ENCODE measurements at regions not wholly inside any gene's neighbourhood (a gene's known extent, or its start where the extent isn't known, plus 50 kb on each side); places are given as distances from the start of the nearest gene placed in this dataset.

GRCh38 chr10:36256948-36257356, 614.9 kb upstream of the FZD8 start:
- intact Hi-C loops (cut with micrococcal nuclease) = no loop called here
- no peaks in the 10 kb centered on the region for H3K27me3 Mint-ChIP-seq
- ChIA-PET POLR2A (no interaction called here), CTCF (no interaction called here)
- TF ChIP-seq, protein P1, sequence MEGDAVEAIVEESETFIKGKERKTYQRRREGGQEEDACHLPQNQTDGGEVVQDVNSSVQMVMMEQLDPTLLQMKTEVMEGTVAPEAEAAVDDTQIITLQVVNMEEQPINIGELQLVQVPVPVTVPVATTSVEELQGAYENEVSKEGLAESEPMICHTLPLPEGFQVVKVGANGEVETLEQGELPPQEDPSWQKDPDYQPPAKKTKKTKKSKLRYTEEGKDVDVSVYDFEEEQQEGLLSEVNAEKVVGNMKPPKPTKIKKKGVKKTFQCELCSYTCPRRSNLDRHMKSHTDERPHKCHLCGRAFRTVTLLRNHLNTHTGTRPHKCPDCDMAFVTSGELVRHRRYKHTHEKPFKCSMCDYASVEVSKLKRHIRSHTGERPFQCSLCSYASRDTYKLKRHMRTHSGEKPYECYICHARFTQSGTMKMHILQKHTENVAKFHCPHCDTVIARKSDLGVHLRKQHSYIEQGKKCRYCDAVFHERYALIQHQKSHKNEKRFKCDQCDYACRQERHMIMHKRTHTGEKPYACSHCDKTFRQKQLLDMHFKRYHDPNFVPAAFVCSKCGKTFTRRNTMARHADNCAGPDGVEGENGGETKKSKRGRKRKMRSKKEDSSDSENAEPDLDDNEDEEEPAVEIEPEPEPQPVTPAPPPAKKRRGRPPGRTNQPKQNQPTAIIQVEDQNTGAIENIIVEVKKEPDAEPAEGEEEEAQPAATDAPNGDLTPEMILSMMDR (IDR thresholded peaks at IDR 0.05) = no peak
- no peaks in the 10 kb centered on the region for H3K36me3 Mint-ChIP-seq (ENCODE audit: low read depth)
- no peak overlapping the region for H3K4me3 Mint-ChIP-seq
- H3K4me1 Mint-ChIP-seq (ENCODE audit: low read depth) = no peaks in the 10 kb centered on the region
- DNase-seq = no peak
- H3K27ac Mint-ChIP-seq = no peak overlapping the region
- peaks cover 7% of the 10 kb centered on the region for H3K9me3 Mint-ChIP-seq
- ATAC-seq = no peak

DNA sequence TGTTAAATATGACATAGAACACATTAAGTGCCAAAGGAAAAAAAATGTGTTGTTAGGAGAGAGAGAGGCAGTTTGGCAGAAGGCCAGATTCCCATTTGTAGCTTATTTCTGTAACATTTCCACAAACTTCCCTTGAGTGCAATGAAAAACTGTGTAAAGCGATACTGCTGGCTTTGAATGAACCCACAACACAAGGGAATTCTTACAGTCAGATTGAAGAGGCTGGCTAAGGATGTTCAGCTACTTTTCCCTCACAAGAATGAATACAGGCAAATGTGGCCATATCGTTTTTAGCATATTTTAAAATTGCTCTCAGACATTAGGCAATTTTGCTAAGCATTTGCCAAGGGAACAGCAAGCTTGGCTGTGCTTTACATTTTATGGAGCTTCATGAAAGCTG, 614.1 kb upstream of the FZD8 start:
- ATAC-seq = no peak
- POLR2A ChIA-PET = no interaction called here
- intact Hi-C loops (cut with micrococcal nuclease) = no loop called here

DNA sequence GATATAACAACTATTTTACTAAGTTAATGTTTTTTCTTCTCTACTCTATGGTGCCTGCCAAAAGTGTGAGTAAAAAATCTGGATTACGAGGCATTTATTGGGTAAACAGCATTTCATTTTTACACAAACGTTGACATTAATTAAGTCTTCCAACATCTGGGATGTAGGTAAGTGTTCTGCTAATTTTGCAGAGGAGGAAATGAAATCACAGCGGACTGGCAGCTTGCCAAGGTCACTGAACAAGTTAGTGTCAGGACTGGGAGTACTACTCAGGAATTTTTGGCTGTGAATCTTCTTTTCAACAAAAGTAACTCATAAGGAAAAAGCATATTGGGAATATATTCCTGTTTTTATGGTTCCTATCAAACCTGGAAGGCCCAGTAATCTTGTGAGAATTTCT, 612.1 kb upstream of the FZD8 start:
- H3K4me1 Mint-ChIP-seq (ENCODE audit: low read depth) = no peaks in the 10 kb centered on the region
- TF ChIP-seq, protein P1 (IDR thresholded peaks at IDR 0.05) = no peak
- DNase-seq (no peak), ATAC-seq (no peak)
- H3K9me3 Mint-ChIP-seq = peaks cover 2% of the 10 kb centered on the region
- H3K27ac Mint-ChIP-seq = no peak overlapping the region
- no peaks in the 10 kb centered on the region for H3K36me3 Mint-ChIP-seq (ENCODE audit: low read depth)
- no peak overlapping the region for H3K4me3 Mint-ChIP-seq
- intact Hi-C loops (cut with micrococcal nuclease) = no loop called here
- no peaks in the 10 kb centered on the region for H3K27me3 Mint-ChIP-seq
- POLR2A ChIA-PET = no interaction called here
- CTCF ChIA-PET = no interaction called here

More for the DNA sequence above, 614.1 kb upstream of the FZD8 start:
- Mint-ChIP-seq H3K27ac (no peak overlapping the region), H3K4me3 (no peak overlapping the region), H3K4me1 (ENCODE audit: low read depth) (no peaks in the 10 kb centered on the region), H3K36me3 (ENCODE audit: low read depth) (no peaks in the 10 kb centered on the region), H3K27me3 (no peaks in the 10 kb centered on the region), H3K9me3 (peaks cover 7% of the 10 kb centered on the region)
- TF ChIP-seq, protein P1 (IDR thresholded peaks at IDR 0.05) = no peak
- DNase-seq = no peak
- CTCF ChIA-PET = no interaction called here

- peaks cover 2% of the 10 kb centered on the region for H3K9me3 Mint-ChIP-seq
- CTCF ChIA-PET = no interaction called here
- H3K36me3 Mint-ChIP-seq (ENCODE audit: low read depth) = no peaks in the 10 kb centered on the region
- intact Hi-C loops (cut with micrococcal nuclease) = no loop called here
- H3K27me3 Mint-ChIP-seq = no peaks in the 10 kb centered on the region
- no peaks in the 10 kb centered on the region for H3K4me1 Mint-ChIP-seq (ENCODE audit: low read depth)
- no peak for ATAC-seq
- DNase-seq = no peak
- H3K27ac Mint-ChIP-seq = no peak overlapping the region
- POLR2A ChIA-PET = no interaction called here
- TF ChIP-seq, protein P1 (IDR thresholded peaks at IDR 0.05) = no peak
- no peak overlapping the region for H3K4me3 Mint-ChIP-seq
Observed at GRCh38 chr10:36253731-36254130, 611.6 kb upstream of the FZD8 start.

GRCh38 chr10:36251068-36251467, 609.0 kb upstream of the FZD8 start:
- no peak overlapping the region for H3K4me3 Mint-ChIP-seq
- intact Hi-C loops (cut with micrococcal nuclease) = no loop called here
- TF ChIP-seq, protein P1 (IDR thresholded peaks at IDR 0.05) = no peak
- no peak for DNase-seq
- no peaks in the 10 kb centered on the region for H3K36me3 Mint-ChIP-seq (ENCODE audit: low read depth)
- no peaks in the 10 kb centered on the region for H3K27me3 Mint-ChIP-seq
- H3K9me3 Mint-ChIP-seq = peaks cover 2% of the 10 kb centered on the region
- ChIA-PET POLR2A (no interaction called here), CTCF (no interaction called here)
- ATAC-seq = no peak
- no peak overlapping the region for H3K27ac Mint-ChIP-seq
- H3K4me1 Mint-ChIP-seq (ENCODE audit: low read depth) = no peaks in the 10 kb centered on the region
